H1 (cell line): ENCODE measurements at regions not wholly inside any gene's neighbourhood (a gene's known extent, or its start where the extent isn't known, plus 50 kb on each side); places are given as distances from the start of the nearest gene placed in this dataset.

Source experiments
- FOSL1 ChIP-seq: IDR thresholded peaks from 2 replicates; pipeline ENCODE4 v1.6.1; 2011; ENCODE audit warnings: mild to moderate bottlenecking, low read depth, low read length, moderate library complexity; ENCODE audit not compliant: insufficient read depth
- JUN ChIP-seq: IDR thresholded peaks from 2 replicates; pipeline ENCODE4 v1.6.1; 2011; ENCODE audit warnings: low read depth, mild to moderate bottlenecking, improper control_type of control experiment, low read length
- SUZ12 ChIP-seq: fragments of 200-600 bp; sonication (generic); IDR thresholded peaks from 2 replicates; pipeline ENCODE4 v1.6.1; 2012; ENCODE audit warnings: mild to moderate bottlenecking, inconsistent platforms, low read length, moderate library complexity, mixed read lengths
- TF ChIP-seq, protein P1 (sequence below): IDR thresholded peaks from 2 replicates; pipeline ENCODE4 v1.6.1; 2012; ENCODE audit warnings: inconsistent platforms

DNA sequence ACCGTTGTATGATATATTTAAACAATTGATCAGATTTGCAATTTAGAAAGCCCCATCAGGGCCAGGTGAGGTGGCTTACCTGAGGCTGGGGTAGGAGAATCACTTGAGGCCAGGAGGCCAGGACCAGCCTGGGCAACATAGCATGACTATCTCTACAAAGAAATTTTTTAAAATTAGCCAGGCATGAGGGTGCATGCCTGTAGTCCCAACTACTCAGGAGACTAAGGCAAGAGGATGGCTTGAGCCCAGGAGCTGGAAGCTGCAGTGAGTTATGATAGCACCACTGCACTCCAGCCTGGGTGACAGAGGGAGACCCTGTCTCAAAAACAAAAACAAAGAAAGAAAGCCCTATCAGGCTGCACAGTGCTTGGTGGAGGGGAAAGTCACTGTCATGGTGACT is 159.9 kb upstream of the RAB4A start (continued):
- TF ChIP-seq FOSL1 (no peak), SUZ12 (no peak), JUN (no peak)
- TF ChIP-seq, protein P1, sequence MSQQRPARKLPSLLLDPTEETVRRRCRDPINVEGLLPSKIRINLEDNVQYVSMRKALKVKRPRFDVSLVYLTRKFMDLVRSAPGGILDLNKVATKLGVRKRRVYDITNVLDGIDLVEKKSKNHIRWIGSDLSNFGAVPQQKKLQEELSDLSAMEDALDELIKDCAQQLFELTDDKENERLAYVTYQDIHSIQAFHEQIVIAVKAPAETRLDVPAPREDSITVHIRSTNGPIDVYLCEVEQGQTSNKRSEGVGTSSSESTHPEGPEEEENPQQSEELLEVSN: no peak
- TF ChIP-seq, all 59 proteins: peak for 0
